Right atrium auricular region (tissue), 2 donors: ENCODE measurements at regions not wholly inside any gene's neighbourhood (a gene's known extent, or its start where the extent isn't known, plus 50 kb on each side); places are given as distances from the start of the nearest gene placed in this dataset.

Experiments
- DNase-seq: peaks from one replicate; pipeline ENCODE4 v3.0.0-alpha.2; 2019; ENCODE audit warnings: low spot score
- H3K27ac ChIP-seq, 2 donors: fragments of 200-600 bp; sonication (generic); 1 replicate in 1 of 2; 2 replicates in 1 of 2; pipeline ENCODE4 v1.5.1; 2016 to 2019
- H3K27me3 ChIP-seq, 2 donors: fragments of 200-600 bp; sonication (generic); one replicate each; pipeline versions ENCODE4 v1.5.1 to v1.6.0; 2017 to 2019
- H3K36me3 ChIP-seq: fragments of 200-600 bp; sonication (generic); one replicate; pipeline ENCODE4 v1.5.1; 2016
- H3K4me1 ChIP-seq, 2 donors: fragments of 200-600 bp; sonication (generic); one replicate each; pipeline versions ENCODE4 v1.5.1 to v1.6.0; 2017 to 2019
- H3K4me3 ChIP-seq, 2 donors: fragments of 200-600 bp; sonication (generic); 1 replicate in 1 of 2; 2 replicates in 1 of 2; pipeline ENCODE4 v1.5.1; 2017 to 2019; ENCODE audit warnings: mild to moderate bottlenecking in 1 of 2, moderate library complexity in 1 of 2
- H3K9me3 ChIP-seq, 2 donors: fragments of 200-600 bp; sonication (generic); one replicate each; pipeline ENCODE4 v1.5.1; 2019
- CTCF ChIP-seq, 2 donors: fragments of 200-600 bp; sonication (generic); IDR thresholded peaks; one replicate each; pipeline ENCODE4 v1.5.1; 2019; ENCODE audit warnings: antibody characterized with exemption in 2 of 2

GRCh38 chr4:178241601-178242118 lies 799.4 kb upstream of the AGA start:
- DNase-seq = no peak
- H3K4me3 ChIP-seq = no peak overlapping the region
- no peaks in the 10 kb centered on the region for H3K4me1 ChIP-seq
- no peak for TF ChIP-seq CTCF (IDR thresholded peaks at IDR 0.05)
- H3K27me3 ChIP-seq = no peaks in the 10 kb centered on the region
- H3K9me3 ChIP-seq = no peaks in the 10 kb centered on the region
- no peak overlapping the region for H3K27ac ChIP-seq
- H3K36me3 ChIP-seq = no peaks in the 10 kb centered on the region

- no peak for DNase-seq
- no peak overlapping the region for H3K27ac ChIP-seq
- H3K4me1 ChIP-seq = no peaks in the 10 kb centered on the region
- H3K27me3 ChIP-seq = no peaks in the 10 kb centered on the region
- H3K9me3 ChIP-seq = no peaks in the 10 kb centered on the region
- TF ChIP-seq CTCF (IDR thresholded peaks at IDR 0.05) = no peak
- H3K36me3 ChIP-seq = no peaks in the 10 kb centered on the region
- H3K4me3 ChIP-seq = no peak overlapping the region
These were observed 800.4 kb upstream of the AGA start for GRCh38 chr4:178242655-178243054.

GRCh38 chr4:178244785-178245184 lies 802.5 kb upstream of the AGA start:
- DNase-seq = no peak
- H3K4me1 ChIP-seq = no peaks in the 10 kb centered on the region
- H3K9me3 ChIP-seq = no peaks in the 10 kb centered on the region
- H3K36me3 ChIP-seq = no peaks in the 10 kb centered on the region
- H3K27me3 ChIP-seq = no peaks in the 10 kb centered on the region
- H3K27ac ChIP-seq = no peak overlapping the region
- TF ChIP-seq CTCF (IDR thresholded peaks at IDR 0.05) = no peak
- no peak overlapping the region for H3K4me3 ChIP-seq

GRCh38 chr4:178255172-178255571 lies 812.9 kb upstream of the AGA start:
- Histone ChIP-seq H3K27ac (no peak overlapping the region), H3K36me3 (no peaks in the 10 kb centered on the region), H3K27me3 (no peaks in the 10 kb centered on the region), H3K9me3 (no peaks in the 10 kb centered on the region), H3K4me1 (no peaks in the 10 kb centered on the region), H3K4me3 (no peak overlapping the region)
- TF ChIP-seq CTCF (IDR thresholded peaks at IDR 0.05) = no peak
- no peak for DNase-seq

GRCh38 chr4:178258603-178259002 lies 816.4 kb upstream of the AGA start:
- H3K9me3 ChIP-seq = no peaks in the 10 kb centered on the region
- no peaks in the 10 kb centered on the region for H3K27me3 ChIP-seq
- no peak for TF ChIP-seq CTCF (IDR thresholded peaks at IDR 0.05)
- no peaks in the 10 kb centered on the region for H3K4me1 ChIP-seq
- no peak overlapping the region for H3K4me3 ChIP-seq
- H3K36me3 ChIP-seq = no peaks in the 10 kb centered on the region
- no peak overlapping the region for H3K27ac ChIP-seq
- no peak for DNase-seq

- H3K9me3 ChIP-seq = no peaks in the 10 kb centered on the region
- H3K4me1 ChIP-seq = no peaks in the 10 kb centered on the region
- no peak for TF ChIP-seq CTCF (IDR thresholded peaks at IDR 0.05)
These were observed 817.3 kb upstream of the AGA start for GRCh38 chr4:178259566-178259965.

More at GRCh38 chr4:178259566-178259965, 817.3 kb upstream of the AGA start:
- no peak for DNase-seq
- H3K27ac ChIP-seq = no peak overlapping the region
- no peak overlapping the region for H3K4me3 ChIP-seq
- no peaks in the 10 kb centered on the region for H3K36me3 ChIP-seq
- H3K27me3 ChIP-seq = no peaks in the 10 kb centered on the region
